ENCODE measurements at regions not wholly inside any gene's neighbourhood (a gene's known extent, or its start where the extent isn't known, plus 50 kb on each side); places are given as distances from the start of the nearest gene placed in this dataset.

DNA sequence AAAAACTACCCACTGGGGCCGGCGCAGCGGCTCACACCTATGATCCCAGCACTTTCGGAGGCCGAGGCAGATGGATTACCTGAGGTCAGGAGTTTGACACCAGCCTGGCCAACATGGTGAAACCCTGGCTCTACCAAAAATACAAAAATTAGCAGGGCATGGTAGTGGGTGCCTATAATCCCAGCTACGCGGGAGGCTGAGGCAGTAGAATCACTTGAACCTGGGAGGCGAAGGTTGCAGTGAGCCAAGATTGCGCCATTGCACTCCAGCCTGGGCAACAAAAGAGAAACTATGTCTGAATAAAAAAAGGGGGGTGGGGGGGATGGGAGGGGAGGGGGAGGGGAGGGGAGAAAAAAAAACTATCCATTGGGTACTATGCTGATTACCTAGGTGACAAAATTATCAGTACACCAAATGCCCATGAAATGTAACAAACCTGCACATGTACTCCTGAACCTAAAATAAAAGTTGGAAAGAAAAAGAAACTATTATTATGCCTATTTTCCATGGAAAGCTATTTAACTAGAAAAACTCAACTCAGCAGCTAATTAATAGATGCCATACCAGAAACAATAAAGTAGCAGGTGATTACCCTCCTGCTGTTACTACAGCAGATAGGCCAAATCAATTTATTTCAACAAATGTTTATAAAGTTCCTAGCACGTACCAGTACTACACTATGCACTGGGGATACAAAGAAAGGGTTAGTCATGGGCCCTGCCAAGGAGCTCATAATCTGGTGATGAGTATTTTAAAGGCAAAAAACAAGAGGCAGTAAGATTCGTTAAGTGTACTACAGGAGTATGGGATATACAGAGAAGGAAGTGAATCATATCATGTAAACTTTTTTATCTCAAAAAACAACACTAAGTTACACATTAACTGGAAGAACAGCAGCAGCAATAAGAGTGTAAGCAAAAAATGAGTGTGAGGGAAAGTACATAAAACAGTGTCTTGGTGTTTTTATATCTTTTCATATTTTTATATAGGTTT is 112.8 kb upstream of the SLC39A10 start:
- Histone ChIP-seq H3K36me3 (ENCODE audit: control insufficient read depth in 2 of 2, insufficient read depth in 1 of 2, low read length in 2 of 2) (no peaks in the 10 kb centered on the region), H3K27ac (ENCODE audit: extremely low read depth, low read depth, low read length) (no peak overlapping the region), H3K4me3 (ENCODE audit: low read depth, low read length) (no peak overlapping the region), H3K4me1 (ENCODE audit: control insufficient read depth, insufficient read depth, low read length) (no peaks in the 10 kb centered on the region), H3K9me3 (ENCODE audit: control insufficient read depth, insufficient read depth, low read depth, low read length) (no peaks in the 10 kb centered on the region)
- TF ChIP-seq ZNF354C (tag by site-specific recombination; IDR thresholded peaks at IDR 0.05; ENCODE audit: borderline replicate concordance, low read depth) = no peak
- TF ChIP-seq, protein P1, sequence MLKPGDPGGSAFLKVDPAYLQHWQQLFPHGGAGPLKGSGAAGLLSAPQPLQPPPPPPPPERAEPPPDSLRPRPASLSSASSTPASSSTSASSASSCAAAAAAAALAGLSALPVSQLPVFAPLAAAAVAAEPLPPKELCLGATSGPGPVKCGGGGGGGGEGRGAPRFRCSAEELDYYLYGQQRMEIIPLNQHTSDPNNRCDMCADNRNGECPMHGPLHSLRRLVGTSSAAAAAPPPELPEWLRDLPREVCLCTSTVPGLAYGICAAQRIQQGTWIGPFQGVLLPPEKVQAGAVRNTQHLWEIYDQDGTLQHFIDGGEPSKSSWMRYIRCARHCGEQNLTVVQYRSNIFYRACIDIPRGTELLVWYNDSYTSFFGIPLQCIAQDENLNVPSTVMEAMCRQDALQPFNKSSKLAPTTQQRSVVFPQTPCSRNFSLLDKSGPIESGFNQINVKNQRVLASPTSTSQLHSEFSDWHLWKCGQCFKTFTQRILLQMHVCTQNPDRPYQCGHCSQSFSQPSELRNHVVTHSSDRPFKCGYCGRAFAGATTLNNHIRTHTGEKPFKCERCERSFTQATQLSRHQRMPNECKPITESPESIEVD (tag by site-specific recombination; IDR thresholded peaks at IDR 0.05) = 0 out of 2 replicates have a peak, but pooled peaks have one; percentile 18
- ChIA-PET CTCF (interaction anchor here (0.7 to 1.8 kb wide), 2 partner anchors 116 to 207 kb away, joined by 4 read pairs; no protein-coding TSS in a partner anchor), POLR2A (no interaction called here)

DNA sequence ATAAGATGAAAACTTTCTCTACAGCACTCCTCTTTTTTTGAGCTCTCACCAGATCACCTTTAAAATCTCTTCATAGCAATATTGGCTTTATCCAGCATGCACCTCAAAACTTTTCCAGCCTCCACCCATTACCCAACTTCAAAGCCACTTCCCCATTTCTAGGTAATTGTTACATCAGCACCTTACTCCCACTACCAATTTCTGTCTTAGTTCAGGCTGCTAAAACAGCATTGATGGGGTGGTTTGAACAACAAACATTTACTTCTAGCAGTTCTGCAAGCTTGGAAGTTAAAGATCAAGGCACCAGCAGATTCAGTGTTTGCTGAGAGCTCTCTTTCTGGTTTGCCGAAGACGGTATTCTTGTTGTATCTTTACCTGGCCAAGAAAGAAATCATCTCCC is 114.0 kb upstream of the SLC39A10 start:
- TF ChIP-seq RBAK (tag by site-specific recombination; IDR thresholded peaks at IDR 0.05) = no peak
- TF ChIP-seq, protein P2, sequence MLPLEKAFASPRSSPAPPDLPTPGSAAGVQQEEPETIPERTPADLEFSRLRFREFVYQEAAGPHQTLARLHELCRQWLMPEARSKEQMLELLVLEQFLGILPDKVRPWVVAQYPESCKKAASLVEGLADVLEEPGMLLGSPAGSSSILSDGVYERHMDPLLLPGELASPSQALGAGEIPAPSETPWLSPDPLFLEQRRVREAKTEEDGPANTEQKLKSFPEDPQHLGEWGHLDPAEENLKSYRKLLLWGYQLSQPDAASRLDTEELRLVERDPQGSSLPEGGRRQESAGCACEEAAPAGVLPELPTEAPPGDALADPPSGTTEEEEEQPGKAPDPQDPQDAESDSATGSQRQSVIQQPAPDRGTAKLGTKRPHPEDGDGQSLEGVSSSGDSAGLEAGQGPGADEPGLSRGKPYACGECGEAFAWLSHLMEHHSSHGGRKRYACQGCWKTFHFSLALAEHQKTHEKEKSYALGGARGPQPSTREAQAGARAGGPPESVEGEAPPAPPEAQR (tag by site-specific recombination; IDR thresholded peaks at IDR 0.05) = no peak
- POLR2A ChIA-PET = no interaction called here
- Histone ChIP-seq H3K9me3 (ENCODE audit: control insufficient read depth, insufficient read depth, low read depth, low read length) (no peaks in the 10 kb centered on the region), H3K27ac (ENCODE audit: extremely low read depth, low read depth, low read length) (no peak overlapping the region), H3K4me1 (ENCODE audit: control insufficient read depth, insufficient read depth, low read length) (no peaks in the 10 kb centered on the region), H3K4me3 (ENCODE audit: low read depth, low read length) (no peak overlapping the region), H3K36me3 (ENCODE audit: control insufficient read depth in 2 of 2, insufficient read depth in 1 of 2, low read length in 2 of 2) (no peaks in the 10 kb centered on the region)
- CTCF ChIA-PET = interaction anchor here (1.8 kb wide), 1 partner anchor 117 kb away, joined by 4 read pairs; no protein-coding TSS in a partner anchor

DNA sequence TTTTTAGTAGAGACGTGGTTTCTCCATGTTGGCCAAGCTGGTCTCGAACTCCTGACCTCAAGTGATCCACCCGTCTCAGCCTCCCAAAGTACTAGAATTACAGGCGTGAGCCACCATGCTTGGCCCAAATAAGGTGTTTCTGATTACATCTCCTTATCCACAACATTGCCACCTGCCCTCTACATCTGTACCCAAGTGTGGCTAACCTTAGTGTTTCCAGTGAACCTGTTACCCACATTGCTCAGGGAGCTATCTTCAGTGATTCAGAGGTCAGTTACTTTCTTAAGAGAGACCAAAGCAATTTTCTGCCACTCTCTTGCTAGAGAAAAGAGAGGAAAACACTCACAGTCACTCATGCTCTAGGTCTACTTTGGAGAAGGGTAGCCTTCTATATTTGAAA is 115.0 kb upstream of the SLC39A10 start:
- no peak overlapping the region for H3K4me3 ChIP-seq (ENCODE audit: low read depth, low read length)
- H3K4me1 ChIP-seq (ENCODE audit: control insufficient read depth, insufficient read depth, low read length) = no peaks in the 10 kb centered on the region
- no peaks in the 10 kb centered on the region for H3K9me3 ChIP-seq (ENCODE audit: control insufficient read depth, insufficient read depth, low read depth, low read length)
- no peaks in the 10 kb centered on the region for H3K36me3 ChIP-seq (ENCODE audit: control insufficient read depth in 2 of 2, insufficient read depth in 1 of 2, low read length in 2 of 2)
- ChIA-PET CTCF (no interaction called here), POLR2A (no interaction called here)
- H3K27ac ChIP-seq (ENCODE audit: extremely low read depth, low read depth, low read length) = no peak overlapping the region
- no peak for TF ChIP-seq ZNF610 (tag by site-specific recombination; IDR thresholded peaks at IDR 0.05; ENCODE audit: borderline replicate concordance)
- TF ChIP-seq, protein P3, sequence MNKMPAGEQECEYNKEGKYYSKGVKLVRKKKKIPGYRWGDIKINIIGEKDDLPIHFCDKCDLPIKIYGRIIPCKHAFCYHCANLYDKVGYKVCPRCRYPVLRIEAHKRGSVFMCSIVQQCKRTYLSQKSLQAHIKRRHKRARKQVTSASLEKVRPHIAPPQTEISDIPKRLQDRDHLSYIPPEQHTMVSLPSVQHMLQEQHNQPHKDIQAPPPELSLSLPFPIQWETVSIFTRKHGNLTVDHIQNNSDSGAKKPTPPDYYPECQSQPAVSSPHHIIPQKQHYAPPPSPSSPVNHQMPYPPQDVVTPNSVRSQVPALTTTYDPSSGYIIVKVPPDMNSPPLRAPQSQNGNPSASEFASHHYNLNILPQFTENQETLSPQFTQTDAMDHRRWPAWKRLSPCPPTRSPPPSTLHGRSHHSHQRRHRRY (tag by site-specific recombination; IDR thresholded peaks at IDR 0.05) = no peak
- TF ChIP-seq ZNF654 (tag by site-specific recombination; IDR thresholded peaks at IDR 0.05; ENCODE audit: low read depth) = no peak
- TF ChIP-seq, protein P4, sequence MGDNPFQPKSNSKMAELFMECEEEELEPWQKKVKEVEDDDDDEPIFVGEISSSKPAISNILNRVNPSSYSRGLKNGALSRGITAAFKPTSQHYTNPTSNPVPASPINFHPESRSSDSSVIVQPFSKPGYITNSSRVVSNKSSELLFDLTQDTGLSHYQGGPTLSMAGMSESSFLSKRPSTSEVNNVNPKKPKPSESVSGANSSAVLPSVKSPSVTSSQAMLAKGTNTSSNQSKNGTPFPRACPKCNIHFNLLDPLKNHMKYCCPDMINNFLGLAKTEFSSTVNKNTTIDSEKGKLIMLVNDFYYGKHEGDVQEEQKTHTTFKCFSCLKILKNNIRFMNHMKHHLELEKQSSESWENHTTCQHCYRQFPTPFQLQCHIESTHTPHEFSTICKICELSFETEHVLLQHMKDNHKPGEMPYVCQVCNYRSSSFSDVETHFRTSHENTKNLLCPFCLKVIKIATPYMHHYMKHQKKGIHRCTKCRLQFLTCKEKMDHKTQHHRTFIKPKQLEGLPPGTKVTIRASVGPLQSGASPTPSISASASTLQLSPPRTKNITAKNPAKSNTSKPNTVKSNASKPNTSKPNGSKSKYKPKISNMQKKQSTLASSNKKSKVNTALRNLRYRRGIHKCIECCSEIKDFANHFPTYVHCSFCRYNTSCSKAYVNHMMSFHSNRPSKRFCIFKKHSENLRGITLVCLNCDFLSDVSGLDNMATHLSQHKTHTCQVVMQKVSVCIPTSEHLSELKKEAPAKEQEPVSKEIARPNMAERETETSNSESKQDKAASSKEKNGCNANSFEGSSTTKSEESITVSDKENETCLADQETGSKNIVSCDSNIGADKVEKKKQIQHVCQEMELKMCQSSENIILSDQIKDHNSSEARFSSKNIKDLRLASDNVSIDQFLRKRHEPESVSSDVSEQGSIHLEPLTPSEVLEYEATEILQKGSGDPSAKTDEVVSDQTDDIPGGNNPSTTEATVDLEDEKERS (tag by site-specific recombination; IDR thresholded peaks at IDR 0.05) = no peak
- TF ChIP-seq ZNF140 (tag by site-specific recombination; IDR thresholded peaks at IDR 0.05) = no peak
- no peak for TF ChIP-seq ZNF560 (tag by site-specific recombination; IDR thresholded peaks at IDR 0.05; ENCODE audit: borderline replicate concordance)
- TF ChIP-seq, protein P5, sequence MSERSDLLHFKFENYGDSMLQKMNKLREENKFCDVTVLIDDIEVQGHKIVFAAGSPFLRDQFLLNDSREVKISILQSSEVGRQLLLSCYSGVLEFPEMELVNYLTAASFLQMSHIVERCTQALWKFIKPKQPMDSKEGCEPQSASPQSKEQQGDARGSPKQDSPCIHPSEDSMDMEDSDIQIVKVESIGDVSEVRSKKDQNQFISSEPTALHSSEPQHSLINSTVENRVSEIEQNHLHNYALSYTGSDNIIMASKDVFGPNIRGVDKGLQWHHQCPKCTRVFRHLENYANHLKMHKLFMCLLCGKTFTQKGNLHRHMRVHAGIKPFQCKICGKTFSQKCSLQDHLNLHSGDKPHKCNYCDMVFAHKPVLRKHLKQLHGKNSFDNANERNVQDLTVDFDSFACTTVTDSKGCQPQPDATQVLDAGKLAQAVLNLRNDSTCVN (tag by site-specific recombination; optimal IDR thresholded peaks at IDR 0.05) = no peak
- no peak for TF ChIP-seq ZNF302 (tag by site-specific recombination; IDR thresholded peaks at IDR 0.05; ENCODE audit: low read depth)
- no peak for TF ChIP-seq SCRT1 (tag by site-specific recombination; IDR thresholded peaks at IDR 0.05; ENCODE audit: borderline replicate concordance)
- no peak for TF ChIP-seq ZNF785 (tag by site-specific recombination; IDR thresholded peaks at IDR 0.05)
- no peak for TF ChIP-seq ZNF830 (tag by site-specific recombination; IDR thresholded peaks at IDR 0.05; ENCODE audit: low read depth)
- TF ChIP-seq ZNF311 (tag by site-specific recombination; IDR thresholded peaks at IDR 0.05; ENCODE audit: borderline replicate concordance) = no peak
- no peak for TF ChIP-seq ZSCAN30 (tag by site-specific recombination; IDR thresholded peaks at IDR 0.05)
- no peak for TF ChIP-seq ZNF791 (tag by site-specific recombination; IDR thresholded peaks at IDR 0.05)
- TF ChIP-seq IKZF3 (tag by site-specific recombination; IDR thresholded peaks at IDR 0.05) = no peak
- no peak for TF ChIP-seq ZNF23 (tag by site-specific recombination; IDR thresholded peaks at IDR 0.05; ENCODE audit: borderline replicate concordance)
- no peak for TF ChIP-seq ZNF133 (tag by site-specific recombination; IDR thresholded peaks at IDR 0.05)
